Uterus (tissue), 2 donors: ENCODE measurements at regions not wholly inside any gene's neighbourhood (a gene's known extent, or its start where the extent isn't known, plus 50 kb on each side); places are given as distances from the start of the nearest gene placed in this dataset.
"Not testable (repeated sequence)": the region's sequence is repeated elsewhere in the genome, so short reads cannot be mapped to it uniquely, and the experiment has no call there.

Experiments used
- POLR2A ChIP-seq, 2 donors: fragments of 450-650 bp; IDR thresholded peaks; one replicate each; pipeline ENCODE4 v1.6.1; 2016; ENCODE audit warnings: antibody characterized with exemption in 2 of 2, mild to moderate bottlenecking in 1 of 2, moderate library complexity in 1 of 2
- TF ChIP-seq, protein P1 (sequence below), 4 experiments: fragments of 200-600 bp in 2 of 4; fragments of 450-650 bp in 2 of 4; sonication (generic) in 2 of 4; IDR thresholded peaks; one replicate each; pipeline ENCODE4 v1.5.1; 2016 to 2019; ENCODE audit warnings: antibody characterized with exemption in 4 of 4, mild to moderate bottlenecking in 2 of 4, moderate library complexity in 1 of 4

DNA sequence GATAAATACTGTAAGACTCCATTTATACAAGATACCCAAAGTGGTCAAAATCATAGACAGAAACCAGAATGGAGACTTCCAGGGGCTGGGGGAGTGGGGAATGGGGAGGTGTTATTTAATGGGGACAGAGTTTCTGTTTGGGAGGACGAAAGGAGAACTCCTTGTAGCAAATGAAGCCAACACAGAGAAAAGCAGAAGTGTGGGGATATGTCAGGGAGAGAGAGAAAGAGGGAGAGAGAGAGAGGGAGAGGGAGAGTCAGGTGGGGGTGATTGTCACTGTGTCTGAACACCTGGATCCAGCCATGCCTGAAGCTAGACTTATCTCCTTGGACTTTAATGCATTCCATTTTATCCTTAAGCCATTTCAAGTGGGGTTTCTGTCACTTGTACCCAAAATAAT lies 234.7 kb downstream of the BCL11B start:
- TF ChIP-seq, protein P1, sequence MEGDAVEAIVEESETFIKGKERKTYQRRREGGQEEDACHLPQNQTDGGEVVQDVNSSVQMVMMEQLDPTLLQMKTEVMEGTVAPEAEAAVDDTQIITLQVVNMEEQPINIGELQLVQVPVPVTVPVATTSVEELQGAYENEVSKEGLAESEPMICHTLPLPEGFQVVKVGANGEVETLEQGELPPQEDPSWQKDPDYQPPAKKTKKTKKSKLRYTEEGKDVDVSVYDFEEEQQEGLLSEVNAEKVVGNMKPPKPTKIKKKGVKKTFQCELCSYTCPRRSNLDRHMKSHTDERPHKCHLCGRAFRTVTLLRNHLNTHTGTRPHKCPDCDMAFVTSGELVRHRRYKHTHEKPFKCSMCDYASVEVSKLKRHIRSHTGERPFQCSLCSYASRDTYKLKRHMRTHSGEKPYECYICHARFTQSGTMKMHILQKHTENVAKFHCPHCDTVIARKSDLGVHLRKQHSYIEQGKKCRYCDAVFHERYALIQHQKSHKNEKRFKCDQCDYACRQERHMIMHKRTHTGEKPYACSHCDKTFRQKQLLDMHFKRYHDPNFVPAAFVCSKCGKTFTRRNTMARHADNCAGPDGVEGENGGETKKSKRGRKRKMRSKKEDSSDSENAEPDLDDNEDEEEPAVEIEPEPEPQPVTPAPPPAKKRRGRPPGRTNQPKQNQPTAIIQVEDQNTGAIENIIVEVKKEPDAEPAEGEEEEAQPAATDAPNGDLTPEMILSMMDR (IDR thresholded peaks at IDR 0.05) = not testable (repeated sequence)
- TF ChIP-seq POLR2A (IDR thresholded peaks at IDR 0.05) = not testable (repeated sequence)
